NCI-H2196 (cell line): ENCODE measurements at regions not wholly inside any gene's neighbourhood (a gene's known extent, or its start where the extent isn't known, plus 50 kb on each side); places are given as distances from the start of the nearest gene placed in this dataset.
"Not testable (repeated sequence)": the region's sequence is repeated elsewhere in the genome, so short reads cannot be mapped to it uniquely, and the experiment has no call there.

Source experiments
- DNase-seq: peaks from one replicate; lab custom pipeline; 2025; ENCODE audit not compliant: unreplicated experiment; lab: John Stamatoyannopoulos, UW

DNA sequence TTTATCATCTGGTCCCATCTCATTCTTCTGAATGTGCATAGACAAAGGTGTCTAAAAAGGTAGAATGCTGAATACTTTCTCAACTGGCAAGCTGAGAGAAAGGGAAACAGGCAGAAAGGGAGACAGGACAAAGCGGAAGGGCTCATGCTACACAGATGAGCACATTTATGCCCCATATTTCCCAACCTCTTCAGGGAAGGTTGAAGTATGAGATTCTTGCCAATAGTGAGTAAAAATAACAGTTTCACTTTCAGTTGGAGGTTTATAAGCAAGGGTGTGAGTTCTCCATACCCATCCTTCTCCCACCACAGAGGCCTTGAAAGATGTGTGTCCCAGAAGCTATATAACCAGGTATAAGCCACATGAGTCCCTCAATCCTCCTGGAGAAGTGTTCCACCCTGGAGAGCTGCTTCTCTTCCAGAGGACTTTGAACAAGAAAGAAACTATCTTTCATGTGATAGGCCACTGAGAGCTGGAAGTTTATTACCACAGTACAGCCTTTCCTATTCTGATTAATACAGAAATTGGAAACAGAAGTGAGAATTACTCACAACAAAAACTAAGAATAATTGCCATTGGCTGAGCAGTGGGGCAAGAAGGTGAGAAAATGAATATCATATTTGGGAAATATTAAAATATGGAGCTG is 709.4 kb upstream of the NR2F2 start:
- no peak for DNase-seq

DNA sequence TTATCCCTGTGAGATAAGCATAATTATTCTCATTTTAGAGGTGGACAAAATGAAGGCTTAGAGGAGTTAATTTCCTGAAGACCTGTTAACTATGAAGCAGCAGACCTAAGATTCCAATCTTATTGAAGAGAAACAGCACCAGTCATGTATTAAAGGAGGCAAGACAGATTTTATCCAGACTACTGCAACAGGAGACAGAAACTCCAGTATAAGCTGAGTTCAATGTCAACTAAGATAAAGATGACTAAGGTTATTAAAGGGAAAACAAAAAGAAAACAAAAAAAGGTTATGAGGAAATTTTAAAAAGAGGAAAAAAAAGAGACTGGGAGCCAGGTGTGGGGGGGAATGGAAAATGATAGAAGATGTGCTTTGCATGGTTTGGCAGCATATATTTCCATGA is 707.7 kb upstream of the NR2F2 start:
- no peak for DNase-seq

DNA sequence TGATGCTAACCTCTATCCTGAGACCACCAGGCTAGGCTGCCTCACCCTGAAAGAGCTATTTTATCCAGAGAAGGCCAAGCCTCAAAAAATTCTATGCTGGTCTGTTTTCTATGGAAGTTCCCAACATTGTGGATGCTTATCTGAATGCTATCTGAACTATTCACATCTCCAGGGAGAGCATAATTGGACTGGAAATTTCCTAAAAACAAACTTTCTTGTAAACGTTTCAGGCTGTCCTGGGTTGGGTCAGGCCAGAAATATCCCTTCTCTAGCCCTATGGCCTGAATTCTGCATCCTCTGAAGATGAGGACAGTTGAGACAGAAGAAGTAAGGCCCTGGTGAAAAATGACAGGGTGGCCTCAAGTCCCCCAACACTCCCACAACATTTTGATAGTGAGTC is 706.4 kb upstream of the NR2F2 start:
- no peak for DNase-seq

DNA sequence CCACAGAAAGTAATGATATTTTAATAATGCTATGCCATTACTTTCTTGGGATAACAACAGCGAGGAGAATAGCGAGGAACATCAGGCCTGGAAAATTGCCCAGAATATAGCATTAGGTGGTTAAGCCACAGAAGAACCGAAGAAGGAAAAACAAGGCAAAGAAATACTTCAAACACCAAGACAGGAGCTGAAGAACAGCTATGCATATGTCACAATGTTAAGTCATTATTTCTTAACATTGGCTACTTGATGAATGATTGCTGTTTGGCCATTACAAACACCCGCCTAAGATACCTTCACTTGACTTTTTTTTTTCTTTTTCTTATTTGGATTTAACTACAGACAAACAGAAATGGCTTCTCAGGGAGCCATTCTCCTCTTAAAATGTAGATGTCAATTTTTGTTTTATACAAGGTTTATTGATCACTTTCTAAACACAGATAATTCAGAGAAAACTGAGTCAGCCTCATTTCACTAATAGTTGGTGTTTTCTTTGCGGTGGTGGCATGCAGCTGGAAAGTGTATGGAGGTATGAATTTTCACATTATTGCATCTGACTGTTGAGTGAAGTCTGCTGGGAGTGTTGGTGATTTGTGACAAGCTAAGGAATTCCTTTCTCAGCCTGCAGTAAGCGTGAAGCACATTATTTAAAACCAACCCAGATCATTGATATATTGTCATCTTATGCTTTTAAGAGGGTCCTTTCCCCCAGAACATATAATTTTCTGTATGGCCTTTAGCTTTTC is 705.7 kb upstream of the NR2F2 start:
- no peak for DNase-seq

DNA sequence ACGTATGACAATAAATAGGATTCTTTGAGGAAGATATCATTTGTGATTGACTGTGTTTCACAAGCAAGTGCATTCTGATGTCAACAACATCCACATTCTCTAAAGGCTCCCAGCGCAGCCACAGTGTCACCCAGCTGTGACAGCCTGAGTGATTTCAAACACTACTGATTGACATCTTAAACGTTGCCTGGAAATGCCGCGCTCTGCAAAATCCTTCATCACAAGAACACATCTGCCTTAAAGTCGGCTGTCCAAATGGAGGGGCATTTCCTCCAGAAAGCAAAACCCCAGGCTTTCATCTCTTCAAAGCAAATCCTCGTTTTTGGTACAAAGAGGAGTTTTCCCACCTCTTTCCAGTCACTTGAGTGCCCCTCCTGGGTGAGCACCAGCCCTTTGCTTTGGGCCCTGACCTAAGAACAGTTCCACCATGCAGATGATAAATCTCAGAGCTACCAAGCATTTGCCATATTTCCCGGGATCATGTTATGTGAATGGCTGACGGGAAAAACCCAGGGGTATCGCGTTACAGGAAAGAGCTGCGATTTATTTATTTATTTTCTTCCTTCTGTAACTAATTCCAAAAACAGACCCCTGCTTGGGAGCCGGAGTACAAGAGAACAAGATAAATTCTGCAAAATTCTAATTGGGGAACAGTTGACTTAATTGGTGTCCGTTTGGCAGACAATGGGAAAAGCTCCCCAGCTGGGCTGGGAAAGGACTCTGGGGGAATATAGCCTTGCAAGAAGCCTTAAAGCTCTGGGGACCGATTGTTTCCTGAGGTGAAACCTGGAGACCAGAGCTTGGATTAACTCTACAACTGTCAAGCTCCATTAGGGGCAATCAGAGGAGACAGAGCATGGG is 703.8 kb upstream of the NR2F2 start:
- no peak for DNase-seq

DNA sequence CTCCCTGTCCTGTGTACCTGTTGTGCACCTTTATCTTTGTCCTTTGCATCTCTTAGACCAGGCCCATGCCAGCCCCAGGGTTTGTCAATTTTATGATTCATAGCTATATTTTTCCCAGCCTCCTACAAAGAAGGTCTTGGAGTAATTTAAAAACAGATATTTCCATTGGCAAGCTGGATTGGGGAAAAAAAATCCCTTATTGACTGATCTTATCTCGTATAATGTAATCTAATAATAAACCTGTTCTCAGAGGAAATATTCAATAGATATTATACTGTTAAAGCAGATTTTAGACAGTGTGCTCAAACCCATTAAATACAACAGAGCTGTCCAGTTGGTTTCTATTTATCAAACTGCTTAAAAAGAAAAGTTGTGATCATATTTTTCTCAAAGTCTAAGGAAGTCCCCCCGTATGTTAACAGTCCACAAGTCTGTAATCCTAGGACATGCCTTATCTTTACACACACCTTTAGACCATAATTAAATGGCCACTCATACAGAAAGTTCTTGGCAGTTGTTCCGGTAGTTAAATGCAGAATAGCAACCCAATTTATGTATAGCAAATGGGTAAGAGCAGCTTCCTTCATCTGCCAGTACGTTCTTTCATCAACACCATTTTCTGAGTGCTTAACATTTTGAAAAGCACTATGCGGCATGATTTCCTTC is 700.9 kb upstream of the NR2F2 start:
- no peak for DNase-seq

DNA sequence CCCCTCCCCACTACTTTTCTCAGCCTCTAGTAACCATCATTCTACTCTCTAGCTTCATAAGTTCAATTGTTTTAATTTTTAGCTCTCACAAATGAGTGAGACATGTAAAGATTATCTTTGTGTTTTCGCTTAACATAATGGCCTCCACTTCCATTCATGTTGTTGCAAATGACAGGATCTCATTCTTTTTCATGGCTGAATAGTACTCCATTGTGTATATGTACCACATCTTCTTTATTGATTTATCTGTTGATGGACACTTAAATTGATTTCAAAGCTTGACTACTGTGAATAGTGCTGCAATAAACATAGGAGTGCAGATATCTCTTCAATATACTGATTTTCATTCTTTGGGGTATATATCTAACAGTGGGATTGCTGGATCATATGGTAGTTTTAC is 699.8 kb upstream of the NR2F2 start:
- no peak for DNase-seq

DNA sequence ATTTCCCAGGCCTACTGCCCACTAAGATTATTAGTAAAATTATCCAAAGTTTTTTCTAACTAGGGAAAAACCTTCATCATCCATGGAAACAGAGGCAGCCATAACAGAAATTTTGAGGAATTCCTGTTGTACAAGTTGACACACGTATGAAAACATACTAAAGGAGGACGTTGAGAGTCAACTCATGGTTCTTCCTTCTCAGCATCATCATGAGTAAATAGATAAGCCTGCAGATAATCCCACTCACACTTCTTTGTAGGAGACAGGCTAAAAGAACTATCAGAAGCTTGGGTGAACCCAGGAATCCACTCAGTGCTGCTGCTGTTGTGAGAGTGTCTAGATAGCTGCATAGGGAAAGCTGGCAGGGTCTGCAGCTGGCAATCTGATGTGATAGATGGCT is 694.8 kb upstream of the NR2F2 start:
- no peak for DNase-seq

DNA sequence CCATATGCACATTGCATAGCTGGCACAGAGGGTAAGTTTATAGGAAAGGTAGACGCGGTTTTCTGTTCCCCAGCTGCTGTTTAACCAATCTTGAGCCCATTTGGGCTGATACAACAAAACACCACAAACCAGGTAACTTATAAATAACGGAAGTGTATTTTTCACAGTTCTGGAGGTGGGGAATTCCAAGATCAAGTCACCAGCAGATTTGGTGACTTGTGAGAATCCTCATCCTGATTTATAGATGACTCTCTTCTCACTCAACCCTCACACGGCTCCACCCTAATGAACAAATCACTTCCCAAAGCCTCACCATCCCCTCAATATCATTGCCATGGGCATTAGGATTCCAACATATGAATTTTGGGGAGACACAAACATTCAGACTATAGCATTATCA is 694.4 kb upstream of the NR2F2 start:
- DNase-seq: no peak

DNA sequence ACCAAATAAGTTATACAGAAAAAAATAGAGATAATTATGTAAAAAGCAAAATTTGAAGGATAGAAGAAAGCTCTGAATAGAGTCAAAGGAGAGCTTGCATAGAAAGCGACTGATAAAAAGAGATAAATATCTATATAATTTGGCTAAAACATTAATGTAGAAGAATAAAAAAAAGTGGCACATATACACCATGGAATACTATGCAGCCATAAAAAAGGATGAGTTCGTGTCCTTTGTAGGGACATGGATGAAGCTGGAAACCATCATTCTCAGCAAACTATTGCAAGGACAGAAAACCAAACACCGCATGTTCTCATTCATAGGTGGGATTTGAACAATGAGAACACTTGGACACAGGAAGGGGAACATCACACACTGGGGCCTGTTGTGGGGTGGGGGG is 693.3 kb upstream of the NR2F2 start:
- DNase-seq: not testable (repeated sequence)

DNA sequence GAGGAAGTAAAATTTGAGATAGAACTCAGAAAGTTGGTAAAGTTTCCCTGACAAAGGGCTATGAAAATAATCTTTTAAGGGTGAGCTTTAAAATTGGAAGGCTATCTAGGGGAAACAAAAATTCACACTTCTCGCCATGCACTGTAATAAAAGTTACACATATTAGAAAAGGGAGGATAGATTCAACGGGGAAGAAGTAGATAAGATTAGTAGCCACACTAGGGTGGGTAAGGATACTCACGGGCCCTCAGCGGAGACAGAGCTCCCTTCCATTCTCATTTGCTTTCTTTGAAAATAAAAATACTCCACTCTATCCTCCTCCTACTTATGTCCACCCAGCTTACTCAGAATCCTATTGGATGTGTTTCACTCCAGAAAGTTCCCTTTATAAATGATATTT is 691.3 kb upstream of the NR2F2 start:
- DNase-seq: no peak

DNA sequence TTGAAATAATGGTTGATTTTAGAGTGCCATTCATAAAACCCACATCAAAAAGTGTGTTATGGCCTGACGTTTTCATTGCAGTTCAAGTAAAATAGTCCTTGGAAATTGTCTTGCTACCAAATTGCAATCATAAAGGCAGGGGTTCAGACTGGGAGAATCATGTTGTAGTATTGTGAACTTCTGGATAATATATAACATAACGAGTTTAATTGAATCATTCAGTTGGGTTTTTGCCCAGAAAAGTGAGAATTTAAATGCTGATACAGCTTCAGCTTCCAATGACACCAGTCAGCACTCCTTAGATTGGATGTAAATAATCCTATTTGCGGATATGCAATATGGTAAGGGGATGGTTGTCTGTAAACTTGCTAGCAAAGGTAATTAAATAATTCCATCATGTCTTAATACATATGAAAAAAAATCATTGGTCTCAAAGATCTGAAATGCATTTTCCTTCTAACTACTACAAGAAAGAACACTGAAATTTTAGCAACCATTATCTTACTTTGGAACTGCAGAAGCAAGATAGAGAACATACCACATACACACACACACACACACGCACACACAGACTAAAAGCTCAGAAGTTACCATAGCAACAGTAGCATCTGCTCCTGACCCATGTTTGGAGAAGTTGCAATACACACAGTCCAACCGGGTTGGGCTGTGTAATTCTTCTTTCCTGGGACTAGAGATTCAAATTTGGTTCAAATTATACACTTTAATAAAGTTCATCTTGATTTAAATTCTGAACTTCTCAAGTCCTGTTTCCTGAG is 686.2 kb upstream of the NR2F2 start:
- DNase-seq: no peak

DNA sequence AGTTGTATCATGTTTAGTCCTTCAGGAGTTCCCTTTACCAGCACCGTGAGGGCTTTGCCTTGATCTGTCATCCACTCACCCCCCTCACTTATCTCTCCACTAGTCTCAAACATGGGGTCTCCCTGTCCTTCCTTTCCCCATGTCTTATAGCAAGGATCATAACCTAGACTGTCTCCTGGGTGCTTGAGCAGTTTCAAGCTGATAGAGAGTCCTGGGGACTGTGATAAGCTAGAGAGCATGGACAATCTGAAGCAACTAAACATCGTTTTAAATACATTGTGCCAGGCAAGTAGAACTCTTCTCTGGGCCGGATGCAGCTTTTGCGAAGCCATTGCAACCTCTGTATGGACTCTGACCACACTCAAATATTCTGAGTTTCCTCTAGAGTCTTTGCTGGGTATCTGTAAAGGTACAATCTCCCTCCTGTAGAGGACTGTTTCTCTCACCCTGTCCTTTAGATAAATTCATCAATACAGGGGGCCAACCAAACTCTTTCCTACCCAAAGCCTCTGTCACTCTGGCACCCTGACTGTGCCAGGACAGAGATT is 684.6 kb upstream of the NR2F2 start:
- DNase-seq: no peak

DNA sequence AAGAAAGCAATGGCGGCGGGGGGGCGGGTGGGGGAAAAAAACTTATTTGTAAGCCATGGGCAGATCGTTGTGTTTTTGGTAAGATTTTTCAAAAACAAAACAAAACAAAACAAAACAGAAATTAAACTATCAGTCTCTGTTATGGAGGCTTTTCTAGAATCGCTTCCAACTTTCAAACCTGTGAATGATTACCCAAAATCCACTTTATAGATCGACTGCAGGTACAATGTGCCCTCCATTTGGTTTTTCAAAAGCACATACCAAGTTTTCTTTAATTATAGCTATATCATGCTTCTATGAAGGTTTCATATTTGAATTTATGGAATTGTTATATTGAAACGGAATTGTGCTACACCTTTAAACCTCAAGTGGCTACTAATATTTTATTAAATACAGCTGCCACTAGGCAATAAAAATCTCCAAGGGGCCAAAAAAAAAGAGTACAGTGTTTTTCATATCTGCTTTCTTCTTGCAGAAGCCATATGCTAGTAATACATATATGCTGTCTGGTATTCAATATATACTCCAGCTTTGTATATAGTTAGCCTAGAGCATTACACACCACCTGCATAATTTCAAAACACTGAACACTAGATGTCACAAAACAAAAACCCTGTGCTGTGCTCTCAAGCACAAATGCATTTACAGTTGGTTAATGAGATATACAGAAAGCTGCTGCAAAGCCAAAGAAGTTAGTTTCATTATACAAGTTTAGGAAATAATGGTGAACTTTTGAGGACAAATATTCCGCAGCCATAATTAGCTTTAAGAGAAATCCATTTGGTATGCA is 683.8 kb upstream of the NR2F2 start:
- no peak for DNase-seq

DNA sequence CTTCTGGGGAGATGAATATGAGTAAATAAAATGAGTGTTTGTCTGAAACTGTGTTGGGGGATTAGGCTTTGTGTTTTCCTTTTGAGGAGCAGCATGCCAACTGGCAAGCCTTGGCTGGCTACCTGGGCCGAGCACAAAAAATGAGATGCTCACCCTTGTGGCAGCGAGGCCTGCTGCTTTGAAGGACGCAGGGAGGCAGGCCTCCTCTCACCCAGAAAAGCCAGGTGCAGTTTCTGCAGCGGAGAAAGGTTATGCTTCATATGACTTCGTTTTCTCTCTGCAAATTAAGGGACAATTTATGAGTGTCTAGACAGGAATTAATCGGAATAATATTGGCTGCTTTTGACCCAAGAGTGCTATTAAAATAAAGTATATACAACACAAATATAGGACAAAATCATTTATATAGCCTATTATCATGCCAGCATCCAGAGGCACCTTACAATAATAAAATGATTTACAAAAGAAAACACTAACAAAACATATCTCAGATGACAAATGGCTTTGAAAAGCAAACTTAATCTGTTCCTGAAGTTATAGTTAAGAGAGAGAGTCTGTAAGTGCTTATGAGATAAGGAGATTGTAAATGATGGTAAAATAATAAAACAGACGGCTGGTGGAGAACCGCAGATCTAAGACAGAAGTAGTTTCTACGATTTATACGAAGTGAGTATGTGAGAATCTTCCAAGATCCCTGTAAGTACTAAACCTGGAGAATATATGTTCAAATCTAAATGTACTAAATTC is 682.8 kb upstream of the NR2F2 start:
- DNase-seq: no peak

DNA sequence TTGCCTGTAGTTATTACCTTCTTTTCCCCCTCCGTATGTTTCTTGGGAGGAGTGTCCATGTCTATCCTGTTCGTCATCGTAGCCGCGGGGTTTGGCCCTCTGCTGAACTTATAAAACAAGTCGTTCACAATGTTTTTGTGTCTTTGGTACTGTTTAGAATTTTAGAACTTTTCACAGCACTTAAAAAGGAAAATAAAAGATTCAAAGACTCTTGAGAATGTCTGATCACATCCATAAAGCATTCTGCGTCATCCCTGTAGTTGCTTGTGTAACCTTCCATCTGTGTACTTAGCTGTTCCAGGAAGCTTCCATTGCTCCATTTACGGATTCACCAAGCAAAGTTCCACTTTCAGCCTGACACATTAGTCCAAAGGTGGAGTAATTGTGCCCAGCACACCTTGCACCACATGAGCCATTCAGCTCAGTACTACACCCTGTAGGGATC is 677.1 kb upstream of the NR2F2 start:
- no peak for DNase-seq

DNA sequence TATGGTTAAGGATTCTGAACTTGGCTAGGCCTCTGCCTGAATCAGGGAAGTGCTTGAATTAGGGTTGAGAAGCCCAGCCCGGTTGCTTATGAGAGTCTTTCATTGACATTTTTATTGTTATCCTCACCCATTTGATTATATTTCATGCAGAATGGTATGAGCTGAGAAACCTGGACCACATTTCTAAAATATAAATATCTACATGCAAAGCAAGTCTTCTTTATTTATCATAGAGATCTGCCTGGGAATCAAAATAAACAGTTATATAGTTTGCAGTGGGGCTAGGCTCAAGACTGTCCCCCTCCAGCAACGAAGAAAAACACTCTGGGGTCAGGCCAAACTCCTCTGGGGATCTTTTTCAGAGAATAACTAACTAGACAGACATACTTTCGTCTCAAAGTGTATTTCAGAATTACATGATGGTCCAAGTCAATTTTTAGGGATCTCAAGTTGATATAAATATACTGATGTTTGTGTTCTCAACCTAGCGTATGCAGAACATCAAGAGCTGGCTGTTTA is 675.4 kb upstream of the NR2F2 start:
- no peak for DNase-seq

DNA sequence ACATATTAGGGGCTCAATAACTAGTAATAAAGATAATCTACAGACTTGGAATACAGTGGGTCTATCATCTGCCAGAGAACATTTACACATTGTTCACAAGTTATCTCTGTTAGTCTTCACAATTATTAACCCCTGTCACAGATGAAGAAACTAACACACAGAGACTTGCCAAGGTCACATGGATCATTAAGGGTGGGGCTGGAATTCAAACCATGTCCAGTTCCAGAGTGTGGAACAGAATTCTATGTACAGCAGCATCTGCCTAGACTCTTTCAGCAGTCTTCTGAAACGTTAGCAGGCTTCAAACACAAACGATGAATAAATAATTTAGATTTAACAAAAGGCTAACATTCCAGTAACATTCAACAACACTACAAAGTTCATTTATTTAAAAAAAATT is 673.9 kb upstream of the NR2F2 start:
- DNase-seq: no peak

DNA sequence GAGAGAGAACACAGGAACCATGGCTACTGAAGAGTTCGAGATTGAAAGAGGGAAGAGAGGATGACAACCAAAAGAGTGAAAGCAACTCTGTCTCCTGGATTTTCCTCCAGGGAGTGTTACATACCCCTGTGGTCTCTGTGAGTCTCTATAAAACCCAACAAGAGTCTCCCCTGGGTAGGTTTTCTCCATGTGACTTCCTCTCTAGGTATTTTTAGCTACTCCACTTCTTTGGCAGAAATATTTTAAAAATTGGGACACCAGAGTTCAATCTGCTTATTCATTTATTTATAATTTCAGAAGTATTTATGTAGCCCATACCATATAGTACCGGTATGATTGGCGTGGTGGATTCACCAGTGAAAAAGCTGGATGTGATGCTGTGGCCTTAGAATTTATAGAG is 671.7 kb upstream of the NR2F2 start:
- no peak for DNase-seq
